Mesothelial cell of epicardium (in vitro differentiated cells): ENCODE measurements at regions not wholly inside any gene's neighbourhood (a gene's known extent, or its start where the extent isn't known, plus 50 kb on each side); places are given as distances from the start of the nearest gene placed in this dataset.

ENCODE experiments used
- DNase-seq, 2 experiments: peaks; one replicate each; pipeline ENCODE4 v3.0.0; 2021; ENCODE audit warnings: low spot score in 2 of 2; ENCODE audit not compliant: unreplicated experiment in 2 of 2
- H3K27ac Mint-ChIP-seq: 2 replicates; pipeline ENCODE4 v1.8.0; 2021; ENCODE audit warnings: mixed read lengths
- H3K27me3 Mint-ChIP-seq: 2 replicates; pipeline ENCODE4 v1.8.0; 2021; ENCODE audit warnings: low read depth, mixed read lengths
- H3K36me3 Mint-ChIP-seq: 2 replicates; pipeline ENCODE4 v1.8.0; 2021; ENCODE audit warnings: mixed read lengths
- H3K4me1 Mint-ChIP-seq: 2 replicates; pipeline ENCODE4 v1.8.0; 2021; ENCODE audit warnings: mixed read lengths
- H3K4me3 Mint-ChIP-seq: 2 replicates; pipeline ENCODE4 v1.8.0; 2021; ENCODE audit warnings: mild to moderate bottlenecking, moderate library complexity, mixed read lengths
- H3K9me3 Mint-ChIP-seq: 2 replicates; pipeline ENCODE4 v1.8.0; 2021; ENCODE audit warnings: mixed read lengths
- CTCF ChIP-seq: fragments of 200-600 bp; sonication (generic); IDR thresholded peaks from one replicate; pipeline ENCODE4 v1.5.0; 2021; ENCODE audit warnings: antibody characterized with exemption; ENCODE audit not compliant: unreplicated experiment

GRCh38 chr5:158559643-158560042 is 540.1 kb downstream of the EBF1 start:
- H3K27ac Mint-ChIP-seq = no peak overlapping the region
- peaks cover 11% of the 10 kb centered on the region for H3K27me3 Mint-ChIP-seq
- TF ChIP-seq CTCF = no peak
- H3K4me1 Mint-ChIP-seq = no peaks in the 10 kb centered on the region
- no peak for DNase-seq
- peaks cover 11% of the 10 kb centered on the region for H3K9me3 Mint-ChIP-seq
- no peaks in the 10 kb centered on the region for H3K36me3 Mint-ChIP-seq
- no peak overlapping the region for H3K4me3 Mint-ChIP-seq

DNA sequence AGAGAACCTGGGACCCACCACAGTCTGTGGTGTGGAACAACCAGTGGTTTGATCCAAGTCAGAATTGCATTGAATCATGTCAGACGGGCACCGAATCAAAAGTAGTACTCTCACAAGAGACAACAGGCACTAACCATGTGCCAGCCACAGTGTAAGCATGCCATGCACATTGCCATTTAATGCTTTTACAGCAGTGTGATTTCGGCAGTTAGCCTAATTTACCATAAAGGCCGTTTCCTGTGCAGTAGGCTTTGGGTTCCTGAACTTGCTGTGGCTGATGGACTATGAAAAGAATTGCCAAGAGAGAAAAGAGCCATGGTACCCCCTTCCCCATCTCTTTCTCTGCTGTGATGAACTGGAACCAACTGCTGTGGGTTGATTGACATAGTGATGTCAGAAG is 540.6 kb downstream of the EBF1 start:
- Mint-ChIP-seq H3K36me3 (no peaks in the 10 kb centered on the region), H3K27me3 (peaks cover 11% of the 10 kb centered on the region), H3K9me3 (peaks cover 11% of the 10 kb centered on the region), H3K4me3 (no peak overlapping the region), H3K27ac (no peak overlapping the region), H3K4me1 (no peaks in the 10 kb centered on the region)
- TF ChIP-seq CTCF = no peak
- no peak for DNase-seq

- Mint-ChIP-seq H3K27me3 (peaks cover 7% of the 10 kb centered on the region), H3K36me3 (no peaks in the 10 kb centered on the region), H3K4me1 (no peaks in the 10 kb centered on the region), H3K27ac (no peak overlapping the region), H3K4me3 (no peak overlapping the region), H3K9me3 (peaks cover 15% of the 10 kb centered on the region)
- no peak for TF ChIP-seq CTCF
- no peak for DNase-seq
Observed at GRCh38 chr5:158553962-158554336, 545.8 kb downstream of the EBF1 start.

- Mint-ChIP-seq H3K4me1 (no peaks in the 10 kb centered on the region), H3K27ac (no peak overlapping the region), H3K27me3 (peaks cover 4% of the 10 kb centered on the region), H3K36me3 (no peaks in the 10 kb centered on the region), H3K4me3 (no peak overlapping the region), H3K9me3 (peaks cover 19% of the 10 kb centered on the region)
- TF ChIP-seq CTCF = no peak
- DNase-seq = no peak
Observed at GRCh38 chr5:158553195-158553961, 546.3 kb downstream of the EBF1 start.

- H3K36me3 Mint-ChIP-seq = no peaks in the 10 kb centered on the region
- H3K4me1 Mint-ChIP-seq = no peaks in the 10 kb centered on the region
- TF ChIP-seq CTCF = no peak
- H3K27ac Mint-ChIP-seq = no peak overlapping the region
- H3K9me3 Mint-ChIP-seq = peaks cover 24% of the 10 kb centered on the region
- no peak for DNase-seq
- no peak overlapping the region for H3K4me3 Mint-ChIP-seq
- H3K27me3 Mint-ChIP-seq = peaks cover 6% of the 10 kb centered on the region
Observed at GRCh38 chr5:158552241-158552640, 547.5 kb downstream of the EBF1 start.

DNA sequence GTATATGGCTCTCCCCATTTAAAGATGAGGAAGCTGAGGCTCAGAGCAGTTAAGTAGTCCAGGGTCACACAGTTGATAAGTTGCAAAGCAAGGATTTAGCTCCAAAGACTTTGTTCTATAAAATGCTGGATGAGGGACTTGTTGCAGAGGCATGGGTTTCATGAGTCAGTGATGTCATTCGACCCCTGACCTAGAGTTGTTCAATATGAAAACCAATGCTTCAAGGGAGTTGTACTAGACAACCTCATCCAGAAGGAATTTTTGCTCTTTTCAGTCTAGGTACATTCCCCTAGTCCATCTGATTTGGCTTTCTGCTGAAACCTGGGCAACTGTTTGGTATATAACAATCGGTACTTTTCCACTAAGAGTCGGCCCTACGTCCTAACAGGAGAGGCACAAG is 550.4 kb downstream of the EBF1 start:
- Mint-ChIP-seq H3K27ac (no peak overlapping the region), H3K4me1 (no peaks in the 10 kb centered on the region), H3K9me3 (peaks cover 13% of the 10 kb centered on the region), H3K27me3 (peaks cover 9% of the 10 kb centered on the region), H3K36me3 (no peaks in the 10 kb centered on the region), H3K4me3 (no peak overlapping the region)
- TF ChIP-seq CTCF = no peak
- DNase-seq = no peak
